UCSD-AML1 (cell line): ENCODE measurements at regions not wholly inside any gene's neighbourhood (a gene's known extent, or its start where the extent isn't known, plus 50 kb on each side); places are given as distances from the start of the nearest gene placed in this dataset.

Experiments
- DNase-seq: peaks from one replicate; lab custom pipeline; 2025; ENCODE audit not compliant: unreplicated experiment; lab: John Stamatoyannopoulos, UW

DNA sequence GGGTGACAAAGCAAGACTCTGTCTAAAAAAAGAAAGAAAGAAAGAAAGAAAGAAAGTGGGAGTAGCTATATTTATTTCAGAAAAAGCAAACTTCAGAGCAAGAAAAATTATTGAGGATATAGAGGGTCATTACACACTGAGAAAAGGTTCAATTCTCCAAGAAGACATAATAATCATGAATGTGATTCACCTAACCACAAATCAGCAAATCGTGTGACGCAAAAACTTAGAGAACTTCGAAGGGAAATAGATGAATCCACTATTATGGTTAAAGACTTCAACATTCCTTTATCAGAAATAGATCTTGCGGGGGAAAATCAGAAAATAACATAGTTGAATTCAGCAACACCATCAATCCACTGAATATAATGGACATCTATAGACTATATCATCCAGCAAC is 219.3 kb upstream of the LDB2 start:
- DNase-seq = no peak

DNA sequence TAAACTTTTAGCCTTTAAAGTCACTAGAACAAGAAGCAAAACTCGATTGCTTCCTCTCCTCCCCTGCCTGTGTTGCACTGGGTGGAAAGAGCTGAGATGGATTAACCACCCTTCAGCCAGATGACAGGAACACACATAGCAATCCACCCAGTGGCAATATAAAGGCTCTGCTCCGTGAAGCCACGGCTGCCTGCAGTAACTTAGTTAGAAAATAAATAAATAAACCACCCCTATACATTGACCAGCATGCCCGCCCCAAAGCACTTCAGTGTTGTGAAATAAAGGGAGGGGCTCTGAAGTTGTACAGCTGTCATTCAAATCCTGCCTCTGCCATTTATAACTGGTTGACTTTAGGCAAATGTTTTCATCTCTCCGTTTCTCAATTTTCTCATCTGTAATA is 217.1 kb upstream of the LDB2 start:
- no peak for DNase-seq

DNA sequence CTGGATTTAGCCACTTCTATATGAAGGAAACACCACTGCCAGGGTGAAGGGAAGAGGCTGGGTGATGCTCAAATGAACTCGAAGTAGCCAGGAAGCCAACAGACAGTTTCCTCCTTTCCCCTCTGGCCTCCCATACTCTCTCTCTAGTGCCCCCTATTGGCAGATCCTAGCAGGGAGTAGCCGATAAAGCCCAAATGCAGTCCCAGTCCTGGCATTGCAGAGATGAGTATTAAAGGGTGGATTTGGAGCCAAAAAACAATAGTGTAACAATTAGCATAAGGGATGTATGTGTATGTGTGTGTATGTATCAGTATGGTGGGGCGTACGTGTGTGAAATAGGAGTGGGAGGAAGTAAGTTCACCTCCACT is 213.8 kb upstream of the LDB2 start:
- no peak for DNase-seq

DNA sequence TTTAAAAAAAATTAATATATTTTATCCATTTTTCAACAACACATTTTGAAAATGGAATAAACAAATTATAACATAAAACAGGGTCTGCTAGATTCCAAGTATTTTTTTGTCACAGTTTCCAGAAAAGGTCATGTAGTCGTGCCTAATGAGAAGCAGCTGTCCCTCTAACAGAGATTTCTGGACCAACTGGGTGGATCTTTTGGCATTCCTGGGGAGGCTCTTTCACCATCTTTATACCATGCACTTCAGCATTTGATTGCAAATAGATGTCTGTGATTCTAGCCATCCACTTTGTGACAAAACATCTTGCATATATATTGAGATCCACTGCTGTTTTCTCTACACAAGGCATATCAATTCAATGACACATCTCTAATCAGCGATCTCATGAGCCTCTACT is 210.7 kb upstream of the LDB2 start:
- DNase-seq = no peak

DNA sequence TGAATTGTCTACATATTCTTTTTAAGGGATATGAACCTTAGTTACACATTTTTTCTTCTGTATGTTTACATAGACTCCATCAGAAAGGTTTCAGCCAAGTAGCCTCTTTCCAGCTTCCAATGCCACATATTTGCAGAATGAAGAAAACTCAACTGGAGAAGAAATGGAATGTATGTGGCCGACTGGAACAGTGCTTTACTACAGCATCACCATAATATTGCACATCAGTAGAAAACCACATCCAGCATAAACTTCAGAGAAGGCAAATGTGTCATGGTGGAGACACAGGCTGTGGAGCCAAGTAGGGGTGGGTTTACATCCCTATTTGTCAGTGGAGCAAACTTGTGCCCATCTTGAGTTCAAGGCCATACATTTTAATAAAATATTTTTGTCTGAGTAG is 204.8 kb upstream of the LDB2 start:
- no peak for DNase-seq

DNA sequence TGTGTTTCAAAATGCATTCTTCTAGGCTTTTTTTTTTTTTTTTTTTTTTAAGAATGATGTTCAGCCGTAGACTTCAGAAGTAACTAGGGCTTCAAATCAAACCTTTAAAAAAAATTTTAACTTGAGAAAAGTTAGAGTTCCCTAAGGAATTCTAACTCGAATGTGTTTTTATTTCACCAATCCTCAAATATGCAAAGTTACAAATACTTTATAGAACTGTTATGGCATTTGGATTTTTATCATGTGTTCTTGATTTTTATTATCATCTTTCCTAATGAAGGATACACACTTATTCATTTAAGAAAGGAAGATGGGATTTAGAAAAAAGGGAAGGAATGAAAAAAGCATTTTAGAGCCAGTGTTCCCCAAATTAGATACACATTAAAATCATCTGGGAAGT is 200.6 kb upstream of the LDB2 start:
- no peak for DNase-seq

DNA sequence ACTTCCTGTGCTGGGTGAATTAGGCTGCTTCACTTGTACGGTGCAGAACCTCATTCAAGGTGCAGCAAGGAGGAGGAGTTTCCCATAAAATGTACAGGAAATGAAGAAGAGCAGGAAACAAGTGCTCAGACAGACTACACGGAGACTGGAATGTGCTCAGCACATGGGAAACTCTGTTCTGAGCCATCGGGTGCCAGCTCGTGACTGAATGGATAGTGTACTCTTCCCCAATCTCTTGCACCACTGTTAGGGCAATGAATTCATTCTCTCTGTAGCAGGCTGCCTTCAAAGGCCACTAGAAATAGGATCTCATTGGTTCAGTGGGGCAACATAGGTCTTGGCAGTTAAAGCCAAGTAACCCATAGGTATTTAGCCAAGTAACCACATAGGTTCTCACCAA is 200.0 kb upstream of the LDB2 start:
- no peak for DNase-seq

DNA sequence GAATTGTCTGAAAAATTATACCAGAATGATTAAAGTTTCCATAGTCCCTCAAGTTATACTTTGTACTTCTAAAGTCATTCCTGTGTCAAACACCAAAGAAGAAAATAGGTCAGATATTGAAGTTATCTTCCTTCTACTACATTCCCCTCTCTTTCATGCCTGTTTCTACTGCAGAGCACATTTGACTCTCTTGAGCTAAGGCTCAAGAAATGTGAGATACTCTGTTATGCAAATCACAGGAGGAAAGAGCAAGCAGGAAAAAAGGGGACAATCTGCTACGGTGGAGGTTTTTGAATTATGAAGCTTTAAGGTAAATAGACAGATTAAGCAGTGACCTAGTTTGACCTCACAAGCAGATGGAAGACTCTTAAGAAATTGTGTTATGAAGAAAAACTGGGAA is 198.9 kb upstream of the LDB2 start:
- no peak for DNase-seq

DNA sequence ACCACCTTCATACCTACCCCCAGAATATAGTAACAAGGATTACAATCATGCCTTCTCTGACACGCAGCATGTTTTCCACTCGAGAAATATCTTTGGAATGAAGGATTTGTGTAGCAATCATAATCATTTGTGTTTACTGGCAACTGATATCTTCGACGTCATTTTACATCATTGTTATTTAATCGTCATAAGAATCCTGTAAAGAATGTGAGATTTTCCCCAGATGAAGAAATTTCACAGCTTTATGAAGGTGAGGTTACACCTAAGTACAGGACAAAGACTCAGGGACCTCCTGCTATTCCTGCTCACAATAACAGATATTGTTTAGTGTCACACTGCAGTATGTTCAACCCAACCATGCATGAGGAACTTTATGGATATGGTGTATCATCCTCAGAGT is 198.2 kb upstream of the LDB2 start:
- DNase-seq = no peak

DNA sequence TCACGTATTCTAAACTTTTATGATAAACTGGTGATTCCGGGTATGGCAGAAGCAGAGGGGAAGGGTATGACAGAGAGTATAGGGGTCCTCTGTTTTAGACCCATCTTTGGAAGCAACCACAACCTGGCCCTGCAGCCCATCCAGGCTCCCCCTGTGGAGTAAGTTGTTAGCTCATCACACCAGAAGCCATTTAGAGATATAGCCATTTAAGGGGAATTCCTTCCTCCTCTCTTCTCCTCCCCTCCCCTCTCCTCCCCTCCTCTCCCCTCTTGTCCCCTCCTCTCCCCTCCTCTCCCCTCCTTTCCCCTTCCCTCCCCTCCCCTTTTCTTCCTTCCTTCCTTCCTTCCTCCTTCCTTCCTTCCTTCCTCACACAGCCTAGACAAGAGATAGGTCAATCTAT is 197.3 kb upstream of the LDB2 start:
- no peak for DNase-seq

DNA sequence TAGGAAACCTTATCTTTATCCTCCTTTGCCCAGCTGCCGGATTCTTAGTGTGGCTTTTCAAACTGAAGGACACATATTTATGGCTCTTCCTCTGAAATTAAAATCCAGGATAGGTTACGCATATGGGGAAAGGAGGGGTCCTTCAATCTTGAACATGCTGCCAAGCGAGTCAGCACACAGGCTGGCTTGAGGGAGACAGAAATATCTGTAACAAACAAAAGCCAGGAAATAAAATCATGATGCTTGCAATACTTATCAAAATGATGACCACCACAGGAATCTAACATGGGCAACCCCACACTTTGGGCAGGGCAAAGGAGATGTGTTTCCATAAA is 196.4 kb upstream of the LDB2 start:
- no peak for DNase-seq

DNA sequence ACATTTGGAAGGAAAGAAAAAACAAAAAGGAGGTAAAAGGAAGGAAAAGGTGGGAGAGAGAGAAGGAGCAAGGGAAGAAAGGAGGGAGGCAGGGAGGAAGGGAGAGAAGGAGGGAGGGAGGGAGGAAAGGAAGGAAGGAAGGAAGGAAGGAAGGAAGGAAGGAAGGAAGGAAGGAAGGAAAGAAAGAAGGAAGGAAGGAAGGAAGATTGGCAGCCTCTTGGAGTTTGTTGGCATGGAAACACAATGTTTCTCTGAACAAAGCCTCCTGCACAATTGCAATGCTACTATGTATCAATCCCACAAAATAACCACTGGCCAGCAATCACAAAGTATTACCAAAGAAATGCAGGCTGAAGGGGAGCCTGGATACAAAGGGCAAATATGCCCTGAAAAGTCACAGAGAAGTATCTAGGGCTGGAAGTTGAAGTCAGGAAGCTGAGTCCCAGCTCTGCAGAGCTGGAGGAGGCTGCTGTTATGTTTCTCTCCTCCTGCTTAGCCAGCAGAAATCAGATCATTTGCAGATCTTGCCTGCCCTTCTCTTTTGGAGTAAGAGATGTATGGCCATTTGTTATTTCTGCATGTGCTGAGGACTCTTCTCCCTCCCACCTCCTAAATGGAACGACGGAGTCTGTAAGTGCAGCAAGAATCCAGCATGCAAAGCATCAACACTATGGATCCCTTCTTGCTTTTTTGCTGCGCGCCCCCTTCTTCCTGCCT is 195.9 kb upstream of the LDB2 start:
- no peak for DNase-seq

DNA sequence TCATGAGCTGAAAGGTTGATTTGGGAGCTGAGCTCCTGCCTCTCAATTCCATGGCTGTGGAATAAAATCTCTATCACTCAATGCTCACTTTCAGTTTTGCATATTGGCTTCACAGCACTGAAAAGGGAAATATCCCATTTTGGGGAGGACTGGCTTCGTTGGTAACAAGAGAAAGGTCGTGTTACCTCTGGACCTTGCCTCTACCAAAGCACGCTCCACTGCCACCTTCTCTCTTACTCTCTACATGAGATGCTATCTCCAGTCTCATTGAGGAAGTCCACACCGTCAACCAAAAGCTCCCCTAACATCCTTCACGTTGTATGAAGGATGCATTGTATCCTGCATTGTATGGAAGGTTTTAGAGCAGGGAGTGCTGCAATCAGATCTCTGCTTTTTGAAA is 195.0 kb upstream of the LDB2 start:
- no peak for DNase-seq

DNA sequence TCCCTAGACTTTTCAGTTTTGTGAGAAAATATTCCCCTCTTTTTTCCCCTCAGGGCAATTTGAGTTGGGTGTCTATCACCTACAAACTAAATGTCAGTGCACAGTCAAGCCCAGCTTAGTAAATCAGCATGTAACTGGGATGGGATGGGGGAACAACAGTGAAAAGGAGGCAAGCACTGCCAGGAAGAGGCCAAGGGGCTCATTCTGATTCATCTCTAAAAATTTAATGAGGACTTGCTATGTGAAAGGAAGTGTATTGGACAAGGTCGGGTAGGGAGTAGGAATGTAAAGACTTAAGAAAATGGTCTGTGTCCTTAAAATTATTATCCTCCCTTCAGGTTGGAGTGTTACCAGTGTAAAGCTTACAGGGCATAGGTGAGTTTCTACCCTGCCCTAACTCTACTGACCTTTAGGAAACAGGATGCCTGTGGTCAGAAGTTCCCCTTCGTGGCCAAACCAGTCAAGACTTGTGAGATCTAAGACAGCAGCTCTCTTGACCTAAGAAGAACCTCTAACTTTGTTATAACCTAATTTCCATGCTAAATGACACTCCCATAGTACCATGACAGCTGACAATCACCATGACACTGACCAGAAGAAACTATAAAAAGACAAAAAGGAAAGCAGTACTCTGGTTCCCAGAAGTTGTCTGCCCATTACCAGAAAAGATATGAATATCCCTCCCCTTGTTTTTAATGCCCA is 194.4 kb upstream of the LDB2 start:
- no peak for DNase-seq

DNA sequence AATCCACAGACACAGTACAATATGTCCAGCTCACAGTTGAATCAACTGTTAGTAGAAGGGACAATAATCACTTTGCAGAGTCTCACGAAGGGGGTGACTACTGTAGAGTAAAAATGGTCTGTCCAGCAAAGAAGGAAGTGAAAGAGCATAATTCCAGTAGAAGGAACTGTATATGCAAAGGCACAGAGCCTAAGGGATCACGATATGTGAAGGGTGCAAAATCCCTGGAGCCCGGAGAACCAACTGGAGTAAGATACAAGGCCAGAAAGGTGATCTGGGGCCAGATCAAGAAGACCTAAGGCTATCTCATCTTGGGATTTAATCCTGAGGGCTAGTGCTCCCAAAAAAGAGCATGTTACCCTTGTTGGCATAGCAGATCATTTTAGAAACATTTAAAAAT is 192.7 kb upstream of the LDB2 start:
- no peak for DNase-seq

DNA sequence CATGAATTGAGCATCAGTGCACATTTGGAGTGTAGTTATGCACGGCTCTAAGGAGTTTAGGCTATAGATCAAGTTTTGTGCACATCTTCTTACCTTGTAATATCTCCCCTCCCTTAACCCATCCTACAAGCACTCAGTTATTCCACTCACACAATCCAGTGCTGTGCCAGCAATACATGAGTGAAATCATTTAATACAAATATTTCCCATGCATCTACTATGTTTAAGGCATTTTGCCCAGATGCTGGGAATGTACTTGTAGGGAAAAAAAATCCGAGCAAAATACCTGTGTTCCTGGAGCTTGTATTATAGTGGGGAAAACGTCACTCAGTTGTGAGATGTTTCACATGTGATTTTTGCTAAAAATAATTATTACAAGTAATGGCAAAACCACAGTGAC is 191.6 kb upstream of the LDB2 start:
- DNase-seq = no peak

DNA sequence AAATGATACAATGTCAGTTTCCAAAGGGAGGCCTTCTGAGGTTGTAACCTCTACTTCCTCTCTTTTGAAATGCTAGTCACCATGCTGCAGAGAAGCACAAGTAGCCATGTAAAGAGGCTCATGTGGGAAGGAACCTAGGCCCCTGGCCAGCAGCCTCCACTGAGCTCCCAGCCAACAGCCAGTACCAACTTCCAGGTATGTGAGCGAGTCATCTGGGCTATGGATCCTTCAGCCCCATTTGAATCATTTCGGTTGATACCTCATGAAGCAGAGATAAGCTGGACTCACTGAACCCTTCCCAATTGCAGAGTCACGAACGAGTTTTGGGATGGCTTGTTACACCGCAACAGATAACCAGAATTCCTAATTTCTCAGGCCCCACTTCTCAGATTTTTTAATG is 187.0 kb upstream of the LDB2 start:
- DNase-seq = no peak

DNA sequence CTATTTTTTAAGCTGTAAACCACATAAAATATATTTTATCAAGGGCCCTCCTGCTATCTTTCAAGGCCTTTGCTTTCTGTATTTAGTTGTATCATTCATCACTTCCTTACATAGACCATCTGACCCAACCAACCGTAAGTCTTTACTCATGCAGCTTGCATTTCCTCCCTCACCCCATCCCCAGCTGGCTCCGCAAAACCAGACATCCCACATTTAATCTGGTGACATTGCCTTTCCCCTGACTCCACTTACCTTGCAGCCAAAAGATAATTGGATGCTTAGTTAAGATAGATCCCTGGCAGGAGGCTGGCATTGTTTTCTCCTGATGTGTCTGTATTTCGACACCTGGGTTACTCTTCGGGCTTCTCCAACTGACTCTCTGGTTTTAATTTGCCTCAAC is 183.7 kb upstream of the LDB2 start:
- no peak for DNase-seq

DNA sequence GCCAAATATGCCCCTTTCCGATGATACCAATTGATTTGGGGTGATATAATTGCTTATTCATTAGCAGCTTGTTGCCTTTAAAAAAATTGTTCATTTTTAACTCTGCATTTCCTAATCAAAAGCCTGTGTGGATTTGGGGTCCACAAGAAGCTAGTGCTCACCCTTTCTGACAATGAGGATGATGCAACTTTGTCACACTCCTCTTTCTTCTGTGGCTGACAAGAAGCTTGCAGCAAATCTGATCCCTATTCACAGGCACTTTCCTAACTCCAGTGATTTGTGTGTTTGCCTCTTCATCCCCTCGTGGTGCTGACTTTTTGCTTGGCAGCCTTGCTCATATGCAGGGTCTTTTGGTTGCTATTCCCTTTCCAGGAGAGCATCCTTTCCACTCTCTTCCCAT is 182.7 kb upstream of the LDB2 start:
- no peak for DNase-seq

DNA sequence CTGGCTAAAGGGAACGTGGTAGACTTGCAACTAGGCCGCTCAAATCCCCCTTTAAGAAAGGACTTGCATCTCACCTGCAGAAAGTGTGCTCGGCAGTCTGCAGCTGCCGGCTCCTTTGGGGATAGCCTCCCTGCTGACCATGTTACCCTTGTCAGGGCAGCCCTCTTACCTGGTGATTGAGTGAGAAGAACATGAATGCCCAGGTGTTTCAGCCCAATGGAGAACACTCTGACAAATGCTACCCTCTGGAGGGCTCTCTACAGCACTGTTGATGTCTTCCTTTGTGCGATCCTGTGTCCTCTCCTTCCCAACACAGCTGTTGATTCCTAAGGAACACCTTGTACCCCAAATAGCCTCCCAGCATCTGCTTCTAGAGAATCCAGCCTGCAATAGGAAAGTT is 178.7 kb upstream of the LDB2 start:
- no peak for DNase-seq

DNA sequence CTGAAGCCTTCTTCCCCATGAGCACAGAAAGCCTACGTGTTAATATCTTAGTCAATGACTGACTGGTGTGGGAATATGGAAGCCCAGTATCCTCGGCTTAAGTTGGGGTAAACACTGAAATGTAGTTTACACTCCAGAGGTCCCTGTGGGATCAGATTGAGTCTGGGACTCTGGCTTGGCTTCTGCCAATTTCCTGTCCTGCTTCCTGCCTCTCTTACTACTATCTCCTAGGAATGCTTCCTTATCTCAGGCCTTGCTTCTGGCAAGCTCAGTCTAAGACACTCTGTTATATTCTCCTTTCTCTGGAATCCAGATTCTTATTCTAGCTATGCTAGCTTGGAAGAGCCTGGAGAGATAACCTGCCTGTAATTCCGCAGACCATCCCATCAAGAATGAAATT is 174.0 kb upstream of the LDB2 start:
- no peak for DNase-seq

DNA sequence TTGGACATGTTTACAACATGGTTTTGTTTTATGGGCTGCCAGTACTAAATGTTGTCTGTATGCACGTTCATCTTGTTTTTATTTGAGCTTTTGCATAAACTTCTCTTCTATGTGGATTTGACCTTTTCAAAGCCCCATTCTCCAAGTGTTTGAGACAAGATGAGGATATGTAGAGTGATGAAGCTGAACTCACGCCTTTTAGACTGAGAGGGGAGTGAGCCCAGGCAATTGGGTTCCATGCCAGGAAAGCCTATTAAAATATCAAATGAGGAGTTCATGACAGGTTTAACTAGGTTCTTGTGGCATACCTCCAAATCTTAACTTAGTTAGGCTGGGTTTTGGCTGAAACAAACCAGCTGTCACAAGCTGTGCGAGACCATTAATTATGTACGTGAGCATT is 170.4 kb upstream of the LDB2 start:
- no peak for DNase-seq

DNA sequence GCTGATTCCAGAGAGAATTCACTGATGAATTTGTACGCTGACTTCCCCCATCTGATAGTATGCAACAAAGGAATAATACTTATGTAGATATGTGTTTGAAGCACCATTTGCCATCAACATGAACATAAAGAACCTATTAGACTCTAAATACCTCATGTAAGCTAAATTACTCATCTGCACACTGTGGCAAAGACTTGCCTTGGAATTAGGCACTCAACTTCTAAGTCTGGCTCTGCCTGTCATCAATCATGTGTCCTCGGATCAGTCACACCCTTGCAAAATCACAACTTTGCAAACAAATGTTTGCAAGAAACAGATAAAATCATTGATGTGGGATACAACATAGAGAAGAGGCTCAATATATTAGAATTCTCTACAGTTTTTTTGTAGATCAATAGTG is 169.9 kb upstream of the LDB2 start:
- DNase-seq = no peak
